ENCODE measurements at regions not wholly inside any gene's neighbourhood (a gene's known extent, or its start where the extent isn't known, plus 50 kb on each side); places are given as distances from the start of the nearest gene placed in this dataset.

- no peak for DNase-seq
- Mint-ChIP-seq H3K9me3 (peaks cover 14% of the 10 kb centered on the region), H3K36me3 (ENCODE audit: low read depth) (no peaks in the 10 kb centered on the region), H3K4me3 (no peak overlapping the region), H3K27me3 (ENCODE audit: low read depth, poor library complexity) (no peaks in the 10 kb centered on the region), H3K27ac (no peak overlapping the region), H3K4me1 (no peaks in the 10 kb centered on the region)
- no peak for TF ChIP-seq CTCF (IDR thresholded peaks at IDR 0.05)
Measured at GRCh38 chr2:51237626-51238271, 205.8 kb upstream of the NRXN1 start.

- Mint-ChIP-seq H3K27ac (no peak overlapping the region), H3K4me1 (peaks cover 10% of the 10 kb centered on the region), H3K27me3 (ENCODE audit: low read depth, poor library complexity) (no peaks in the 10 kb centered on the region), H3K36me3 (ENCODE audit: low read depth) (no peaks in the 10 kb centered on the region), H3K4me3 (no peak overlapping the region), H3K9me3 (peaks cover 14% of the 10 kb centered on the region)
- DNase-seq, result no peak
- TF ChIP-seq CTCF (IDR thresholded peaks at IDR 0.05), result no peak
Measured at GRCh38 chr2:51232027-51232426, 200.1 kb upstream of the NRXN1 start.

- Mint-ChIP-seq H3K4me3 (no peak overlapping the region), H3K27me3 (ENCODE audit: low read depth, poor library complexity) (no peaks in the 10 kb centered on the region), H3K4me1 (peaks cover 10% of the 10 kb centered on the region), H3K9me3 (peaks cover 14% of the 10 kb centered on the region), H3K27ac (no peak overlapping the region), H3K36me3 (ENCODE audit: low read depth) (no peaks in the 10 kb centered on the region)
- no peak for DNase-seq
- no peak for TF ChIP-seq CTCF (IDR thresholded peaks at IDR 0.05)
Measured at GRCh38 chr2:51231071-51231470, 199.1 kb upstream of the NRXN1 start.

GRCh38 chr2:51225377-51225776 is 193.4 kb upstream of the NRXN1 start:
- Mint-ChIP-seq H3K9me3 (no peaks in the 10 kb centered on the region), H3K36me3 (ENCODE audit: low read depth) (no peaks in the 10 kb centered on the region), H3K27me3 (ENCODE audit: low read depth, poor library complexity) (no peaks in the 10 kb centered on the region), H3K27ac (no peak overlapping the region), H3K4me1 (peaks cover under 1% of the 10 kb centered on the region), H3K4me3 (no peak overlapping the region)
- TF ChIP-seq CTCF (IDR thresholded peaks at IDR 0.05), result no peak
- DNase-seq, result no peak

GRCh38 chr2:51224790-51225189 is 192.9 kb upstream of the NRXN1 start:
- no peak for DNase-seq
- no peak overlapping the region for H3K27ac Mint-ChIP-seq
- no peaks in the 10 kb centered on the region for H3K9me3 Mint-ChIP-seq
- no peaks in the 10 kb centered on the region for H3K4me1 Mint-ChIP-seq
- TF ChIP-seq CTCF (IDR thresholded peaks at IDR 0.05), result no peak
- H3K36me3 Mint-ChIP-seq (ENCODE audit: low read depth), result no peaks in the 10 kb centered on the region
- no peaks in the 10 kb centered on the region for H3K27me3 Mint-ChIP-seq (ENCODE audit: low read depth, poor library complexity)
- no peak overlapping the region for H3K4me3 Mint-ChIP-seq

- Mint-ChIP-seq H3K4me1 (no peaks in the 10 kb centered on the region), H3K27me3 (ENCODE audit: low read depth, poor library complexity) (no peaks in the 10 kb centered on the region), H3K9me3 (no peaks in the 10 kb centered on the region), H3K4me3 (no peak overlapping the region), H3K27ac (no peak overlapping the region), H3K36me3 (ENCODE audit: low read depth) (no peaks in the 10 kb centered on the region)
- no peak for TF ChIP-seq CTCF (IDR thresholded peaks at IDR 0.05)
- no peak for DNase-seq
Measured at GRCh38 chr2:51222106-51222505, 190.2 kb upstream of the NRXN1 start.
